WTC11 (cell line): ENCODE measurements at regions not wholly inside any gene's neighbourhood (a gene's known extent, or its start where the extent isn't known, plus 50 kb on each side); places are given as distances from the start of the nearest gene placed in this dataset.

Source experiments
- ATAC-seq: fragments of 200-7000 bp; cut with Tn5 transposase; 2 replicates; pipeline ENCODE4 v1.10.0; 2021; ENCODE audit warnings: mild to moderate bottlenecking, moderate library complexity
- CTCF ChIA-PET: fragments of 300-600 bp; sonication (Branson Sonifier 250); formaldehyde crosslinking; loops from one replicate; lab custom pipeline; 2021; ENCODE audit warnings: antibody characterized with exemption; lab: Charles Lee
- POLR2A ChIA-PET: fragments of 350-600 bp; sonication (Branson Sonifier 250); formaldehyde crosslinking; loops from one replicate; lab custom pipeline; 2021; ENCODE audit warnings: antibody characterized with exemption; lab: Charles Lee
- DNase-seq: peaks from one replicate; pipeline ENCODE4 v3.0.0; 2021; ENCODE audit warnings: low spot score
- H3K27ac Mint-ChIP-seq: 2 replicates; pipeline ENCODE4 v1.8.0; 2021; ENCODE audit warnings: mixed read lengths
- H3K27me3 Mint-ChIP-seq: 2 replicates; pipeline ENCODE4 v1.8.0; 2021; ENCODE audit warnings: low read depth, mild to moderate bottlenecking, moderate library complexity, mixed read lengths
- H3K36me3 Mint-ChIP-seq: 2 replicates; pipeline ENCODE4 v1.8.0; 2021; ENCODE audit warnings: mixed read lengths
- H3K4me1 Mint-ChIP-seq: 2 replicates; pipeline ENCODE4 v1.8.0; 2022; ENCODE audit warnings: mixed read lengths
- H3K4me3 Mint-ChIP-seq: 2 replicates; pipeline ENCODE4 v1.8.0; 2021; ENCODE audit warnings: mild to moderate bottlenecking, moderate library complexity, mixed read lengths
- H3K9me3 Mint-ChIP-seq: 2 replicates; pipeline ENCODE4 v1.8.0; 2021; ENCODE audit warnings: mixed read lengths
- ATF1 ChIP-seq: sonication (generic); formaldehyde crosslinking; IDR thresholded peaks from 2 replicates; pipeline ENCODE4 v1.8.1; 2023; ENCODE audit warnings: mild to moderate bottlenecking, moderate library complexity, missing genetic modification reagents
- ATF6 ChIP-seq: sonication (generic); formaldehyde crosslinking; IDR thresholded peaks from 2 replicates; pipeline ENCODE4 v1.8.1; 2023; ENCODE audit warnings: mild to moderate bottlenecking, missing genetic modification reagents
- HMGXB4 ChIP-seq: sonication (generic); formaldehyde crosslinking; IDR thresholded peaks from 2 replicates; pipeline ENCODE4 v1.8.1; 2023; ENCODE audit warnings: mild to moderate bottlenecking, moderate library complexity, missing genetic modification reagents
- NFYB ChIP-seq: sonication (generic); formaldehyde crosslinking; conservative IDR thresholded peaks from 2 replicates; pipeline ENCODE4 v1.8.0; 2022; ENCODE audit warnings: low read depth, missing genetic modification reagents
- NR1H2 ChIP-seq: sonication (generic); formaldehyde crosslinking; IDR thresholded peaks from 2 replicates; pipeline ENCODE4 v1.9.0; 2021; ENCODE audit warnings: mild to moderate bottlenecking, moderate library complexity, missing genetic modification reagents
- NR2C2 ChIP-seq: sonication (generic); formaldehyde crosslinking; IDR thresholded peaks from 2 replicates; pipeline ENCODE4 v1.8.0; 2022; ENCODE audit warnings: mild to moderate bottlenecking, missing genetic modification reagents
- PRDM15 ChIP-seq: sonication (generic); formaldehyde crosslinking; IDR thresholded peaks from 2 replicates; pipeline ENCODE4 v1.8.0; 2022; ENCODE audit warnings: missing genetic modification reagents
- USF1 ChIP-seq: sonication (generic); formaldehyde crosslinking; IDR thresholded peaks from 2 replicates; pipeline ENCODE4 v1.8.0; 2022; ENCODE audit warnings: mild to moderate bottlenecking, missing genetic modification reagents
- ZBTB43 ChIP-seq: sonication (generic); formaldehyde crosslinking; IDR thresholded peaks from 2 replicates; pipeline ENCODE4 v1.8.1; 2023; ENCODE audit warnings: mild to moderate bottlenecking, missing genetic modification reagents
- ZNF219 ChIP-seq: sonication (generic); formaldehyde crosslinking; IDR thresholded peaks from 2 replicates; pipeline ENCODE4 v1.8.0; 2023; ENCODE audit warnings: missing genetic modification reagents, mild to moderate bottlenecking, borderline replicate concordance
- ZNF317 ChIP-seq: sonication (generic); formaldehyde crosslinking; IDR thresholded peaks from 2 replicates; pipeline ENCODE4 v1.8.1; 2023; ENCODE audit warnings: low read depth, mild to moderate bottlenecking, moderate library complexity, missing genetic modification reagents, borderline replicate concordance
- TF ChIP-seq, protein P1 (sequence below): fragments of 250-450 bp; sonication (Bioruptor Pico); IDR thresholded peaks from 2 replicates; pipeline ENCODE4 v1.9.0; 2021; ENCODE audit warnings: mild to moderate bottlenecking, borderline replicate concordance
- TF ChIP-seq, protein P2 (sequence below): sonication (generic); formaldehyde crosslinking; conservative IDR thresholded peaks from 2 replicates; pipeline ENCODE4 v1.8.1; 2023; ENCODE audit warnings: mild to moderate bottlenecking, low read depth, missing genetic modification reagents, moderate library complexity
- TF ChIP-seq, protein P3 (sequence below): sonication (generic); formaldehyde crosslinking; IDR thresholded peaks from 2 replicates; pipeline ENCODE4 v1.8.1; 2023; ENCODE audit warnings: mild to moderate bottlenecking, missing genetic modification reagents, moderate library complexity
- TF ChIP-seq, protein P4 (sequence below): sonication (generic); formaldehyde crosslinking; IDR thresholded peaks from 2 replicates; pipeline ENCODE4 v1.8.0; 2022; ENCODE audit warnings: mild to moderate bottlenecking, missing genetic modification reagents

GRCh38 chr6:156390621-156391020 is 386.6 kb upstream of the ARID1B start (continued):
- TF ChIP-seq, protein P1, sequence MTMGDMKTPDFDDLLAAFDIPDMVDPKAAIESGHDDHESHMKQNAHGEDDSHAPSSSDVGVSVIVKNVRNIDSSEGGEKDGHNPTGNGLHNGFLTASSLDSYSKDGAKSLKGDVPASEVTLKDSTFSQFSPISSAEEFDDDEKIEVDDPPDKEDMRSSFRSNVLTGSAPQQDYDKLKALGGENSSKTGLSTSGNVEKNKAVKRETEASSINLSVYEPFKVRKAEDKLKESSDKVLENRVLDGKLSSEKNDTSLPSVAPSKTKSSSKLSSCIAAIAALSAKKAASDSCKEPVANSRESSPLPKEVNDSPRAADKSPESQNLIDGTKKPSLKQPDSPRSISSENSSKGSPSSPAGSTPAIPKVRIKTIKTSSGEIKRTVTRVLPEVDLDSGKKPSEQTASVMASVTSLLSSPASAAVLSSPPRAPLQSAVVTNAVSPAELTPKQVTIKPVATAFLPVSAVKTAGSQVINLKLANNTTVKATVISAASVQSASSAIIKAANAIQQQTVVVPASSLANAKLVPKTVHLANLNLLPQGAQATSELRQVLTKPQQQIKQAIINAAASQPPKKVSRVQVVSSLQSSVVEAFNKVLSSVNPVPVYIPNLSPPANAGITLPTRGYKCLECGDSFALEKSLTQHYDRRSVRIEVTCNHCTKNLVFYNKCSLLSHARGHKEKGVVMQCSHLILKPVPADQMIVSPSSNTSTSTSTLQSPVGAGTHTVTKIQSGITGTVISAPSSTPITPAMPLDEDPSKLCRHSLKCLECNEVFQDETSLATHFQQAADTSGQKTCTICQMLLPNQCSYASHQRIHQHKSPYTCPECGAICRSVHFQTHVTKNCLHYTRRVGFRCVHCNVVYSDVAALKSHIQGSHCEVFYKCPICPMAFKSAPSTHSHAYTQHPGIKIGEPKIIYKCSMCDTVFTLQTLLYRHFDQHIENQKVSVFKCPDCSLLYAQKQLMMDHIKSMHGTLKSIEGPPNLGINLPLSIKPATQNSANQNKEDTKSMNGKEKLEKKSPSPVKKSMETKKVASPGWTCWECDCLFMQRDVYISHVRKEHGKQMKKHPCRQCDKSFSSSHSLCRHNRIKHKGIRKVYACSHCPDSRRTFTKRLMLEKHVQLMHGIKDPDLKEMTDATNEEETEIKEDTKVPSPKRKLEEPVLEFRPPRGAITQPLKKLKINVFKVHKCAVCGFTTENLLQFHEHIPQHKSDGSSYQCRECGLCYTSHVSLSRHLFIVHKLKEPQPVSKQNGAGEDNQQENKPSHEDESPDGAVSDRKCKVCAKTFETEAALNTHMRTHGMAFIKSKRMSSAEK (CRISPR knock-in tag) = no peak
- TF ChIP-seq, all 79 proteins: peak for 0

DNA sequence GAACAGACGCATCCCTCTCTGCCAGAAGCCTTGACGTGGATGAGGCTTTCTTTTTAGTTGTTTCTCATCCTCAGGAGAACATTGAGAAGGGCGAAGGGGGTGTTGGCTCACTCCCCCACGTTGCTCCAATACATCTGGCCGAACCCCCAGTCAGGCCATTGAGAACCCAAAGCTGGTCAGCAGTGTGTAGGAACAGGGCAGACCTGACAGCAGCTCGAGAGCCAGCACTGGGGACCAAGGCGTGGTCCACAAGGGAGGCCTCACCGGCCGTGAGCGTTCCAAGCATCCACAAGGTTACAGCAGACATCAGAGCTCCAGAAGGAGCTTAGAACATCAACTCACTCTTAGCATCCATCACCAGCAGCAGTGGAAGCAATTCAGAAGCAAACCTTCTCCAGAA is 387.9 kb upstream of the ARID1B start:
- POLR2A ChIA-PET = no interaction called here
- H3K9me3 Mint-ChIP-seq = peaks cover 20% of the 10 kb centered on the region
- TF ChIP-seq USF1 (no peak), NFYB (CRISPR knock-in tag) (no peak), ZNF219 (no peak), HMGXB4 (CRISPR knock-in tag) (no peak), ZNF317 (no peak), ATF1 (CRISPR knock-in tag) (no peak), ATF6 (CRISPR knock-in tag) (no peak), NR1H2 (CRISPR knock-in tag) (no peak), NR2C2 (CRISPR knock-in tag) (no peak), ZBTB43 (CRISPR knock-in tag) (no peak), PRDM15 (no peak)
- TF ChIP-seq, protein P2, sequence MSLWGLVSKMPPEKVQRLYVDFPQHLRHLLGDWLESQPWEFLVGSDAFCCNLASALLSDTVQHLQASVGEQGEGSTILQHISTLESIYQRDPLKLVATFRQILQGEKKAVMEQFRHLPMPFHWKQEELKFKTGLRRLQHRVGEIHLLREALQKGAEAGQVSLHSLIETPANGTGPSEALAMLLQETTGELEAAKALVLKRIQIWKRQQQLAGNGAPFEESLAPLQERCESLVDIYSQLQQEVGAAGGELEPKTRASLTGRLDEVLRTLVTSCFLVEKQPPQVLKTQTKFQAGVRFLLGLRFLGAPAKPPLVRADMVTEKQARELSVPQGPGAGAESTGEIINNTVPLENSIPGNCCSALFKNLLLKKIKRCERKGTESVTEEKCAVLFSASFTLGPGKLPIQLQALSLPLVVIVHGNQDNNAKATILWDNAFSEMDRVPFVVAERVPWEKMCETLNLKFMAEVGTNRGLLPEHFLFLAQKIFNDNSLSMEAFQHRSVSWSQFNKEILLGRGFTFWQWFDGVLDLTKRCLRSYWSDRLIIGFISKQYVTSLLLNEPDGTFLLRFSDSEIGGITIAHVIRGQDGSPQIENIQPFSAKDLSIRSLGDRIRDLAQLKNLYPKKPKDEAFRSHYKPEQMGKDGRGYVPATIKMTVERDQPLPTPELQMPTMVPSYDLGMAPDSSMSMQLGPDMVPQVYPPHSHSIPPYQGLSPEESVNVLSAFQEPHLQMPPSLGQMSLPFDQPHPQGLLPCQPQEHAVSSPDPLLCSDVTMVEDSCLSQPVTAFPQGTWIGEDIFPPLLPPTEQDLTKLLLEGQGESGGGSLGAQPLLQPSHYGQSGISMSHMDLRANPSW (CRISPR knock-in tag) = no peak
- TF ChIP-seq, protein P3, sequence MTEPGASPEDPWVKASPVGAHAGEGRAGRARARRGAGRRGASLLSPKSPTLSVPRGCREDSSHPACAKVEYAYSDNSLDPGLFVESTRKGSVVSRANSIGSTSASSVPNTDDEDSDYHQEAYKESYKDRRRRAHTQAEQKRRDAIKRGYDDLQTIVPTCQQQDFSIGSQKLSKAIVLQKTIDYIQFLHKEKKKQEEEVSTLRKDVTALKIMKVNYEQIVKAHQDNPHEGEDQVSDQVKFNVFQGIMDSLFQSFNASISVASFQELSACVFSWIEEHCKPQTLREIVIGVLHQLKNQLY = no peak
- TF ChIP-seq, protein P4, sequence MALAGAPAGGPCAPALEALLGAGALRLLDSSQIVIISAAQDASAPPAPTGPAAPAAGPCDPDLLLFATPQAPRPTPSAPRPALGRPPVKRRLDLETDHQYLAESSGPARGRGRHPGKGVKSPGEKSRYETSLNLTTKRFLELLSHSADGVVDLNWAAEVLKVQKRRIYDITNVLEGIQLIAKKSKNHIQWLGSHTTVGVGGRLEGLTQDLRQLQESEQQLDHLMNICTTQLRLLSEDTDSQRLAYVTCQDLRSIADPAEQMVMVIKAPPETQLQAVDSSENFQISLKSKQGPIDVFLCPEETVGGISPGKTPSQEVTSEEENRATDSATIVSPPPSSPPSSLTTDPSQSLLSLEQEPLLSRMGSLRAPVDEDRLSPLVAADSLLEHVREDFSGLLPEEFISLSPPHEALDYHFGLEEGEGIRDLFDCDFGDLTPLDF = no peak
- H3K4me3 Mint-ChIP-seq = no peak overlapping the region
- ATAC-seq = no peak
- no peak for DNase-seq
- CTCF ChIA-PET = interaction anchor here (0.6 kb wide), 1 partner anchor 1320 kb away, joined by 6 read pairs; no protein-coding TSS in a partner anchor
- H3K36me3 Mint-ChIP-seq = no peaks in the 10 kb centered on the region
- no peaks in the 10 kb centered on the region for H3K27me3 Mint-ChIP-seq
- H3K4me1 Mint-ChIP-seq = peaks cover 30% of the 10 kb centered on the region
- no peak overlapping the region for H3K27ac Mint-ChIP-seq
